Neural cell (in vitro differentiated cells): ENCODE measurements at regions not wholly inside any gene's neighbourhood (a gene's known extent, or its start where the extent isn't known, plus 50 kb on each side); places are given as distances from the start of the nearest gene placed in this dataset.

ENCODE experiments used
- H2AFZ ChIP-seq: fragments of 200-600, 300-800 bp; sonication (generic), shearing (Covaris generic); 2 replicates; pipeline ENCODE4 v1.6.0; 2014; ENCODE audit warnings: low read depth, mild to moderate bottlenecking, antibody characterized with exemption, low read length, moderate library complexity
- H3F3A ChIP-seq: fragments of 200-600 bp; shearing (Covaris generic); 2 replicates; pipeline ENCODE4 v1.6.1; 2016; ENCODE audit warnings: mild to moderate bottlenecking, moderate library complexity, mixed read lengths, antibody characterized with exemption, low read length; ENCODE audit not compliant: insufficient read depth, poor library complexity, severe bottlenecking
- H3K27ac ChIP-seq: fragments of 200-600, 300-800 bp; sonication (generic), shearing (Covaris generic); 2 replicates; pipeline ENCODE4 v1.5.1; 2014; ENCODE audit warnings: mild to moderate bottlenecking, low read length, moderate library complexity
- H3K27me3 ChIP-seq: fragments of 300-800, 200-600 bp; sonication (generic), shearing (Covaris generic); 2 replicates; pipeline ENCODE4 v1.6.0; 2014; ENCODE audit warnings: mild to moderate bottlenecking, low read depth, low read length, moderate library complexity; ENCODE audit not compliant: insufficient read depth
- H3K36me3 ChIP-seq: fragments of 300-800, 200-600 bp; sonication (generic), shearing (Covaris generic); 2 replicates; pipeline ENCODE4 v1.5.1; 2014; ENCODE audit warnings: mild to moderate bottlenecking, antibody characterized with exemption, low read length, moderate library complexity; ENCODE audit not compliant: insufficient read depth
- H3K4me2 ChIP-seq: fragments of 300-800, 200-600 bp; sonication (generic), shearing (Covaris generic); 2 replicates; pipeline ENCODE4 v1.6.0; 2014; ENCODE audit warnings: mild to moderate bottlenecking, low read length
- H3K4me3 ChIP-seq: fragments of 300-800, 200-600 bp; sonication (generic), shearing (Covaris generic); 2 replicates; pipeline ENCODE4 v1.5.1; 2014; ENCODE audit warnings: mild to moderate bottlenecking, low read length, moderate library complexity
- H3K79me2 ChIP-seq: fragments of 200-600 bp; shearing (Covaris generic); replicated peaks from 2 replicates; pipeline ENCODE4 v1.6.0; 2014; ENCODE audit warnings: mild to moderate bottlenecking, low read length, moderate library complexity; ENCODE audit not compliant: insufficient read depth
- H3K9ac ChIP-seq: fragments of 300-800, 200-600 bp; sonication (generic), shearing (Covaris generic); 2 replicates; pipeline ENCODE4 v1.6.1; 2016; ENCODE audit warnings: mild to moderate bottlenecking, low read length, mixed read lengths
- H3K9me2 ChIP-seq: fragments of 200-600 bp; shearing (Covaris generic); 2 replicates; pipeline ENCODE4 v1.6.1; 2016; ENCODE audit warnings: mild to moderate bottlenecking, low read length, mixed read lengths; ENCODE audit not compliant: insufficient read depth
- H3K9me3 ChIP-seq: fragments of 200-600, 300-800 bp; sonication (generic), shearing (Covaris generic); 2 replicates; pipeline ENCODE4 v1.6.1; 2016; ENCODE audit warnings: mild to moderate bottlenecking, mixed run types, low read length, moderate library complexity, mixed read lengths
- H4K20me1 ChIP-seq: fragments of 200-600 bp; shearing (Covaris generic); 2 replicates; pipeline ENCODE4 v1.6.1; 2016; ENCODE audit warnings: mild to moderate bottlenecking, mixed run types; ENCODE audit not compliant: insufficient read depth
- EP300 ChIP-seq: fragments of 450-650 bp; conservative IDR thresholded peaks from 2 replicates; pipeline ENCODE4 v1.6.1; 2014; ENCODE audit warnings: antibody characterized with exemption, mild to moderate bottlenecking, moderate library complexity; ENCODE audit not compliant: poor library complexity, severe bottlenecking
- EZH2 ChIP-seq: fragments of 200-600, 300-800 bp; shearing (Covaris generic), sonication (generic); IDR thresholded peaks from 2 replicates; pipeline ENCODE4 v1.6.1; 2014; ENCODE audit warnings: antibody characterized with exemption, low read length, borderline replicate concordance, mild to moderate bottlenecking; ENCODE audit not compliant: insufficient read depth, poor library complexity, severe bottlenecking
- MXI1 ChIP-seq: fragments of 450-650 bp; conservative IDR thresholded peaks from 2 replicates; pipeline ENCODE4 v1.6.1; 2014; ENCODE audit warnings: antibody characterized with exemption, mild to moderate bottlenecking; ENCODE audit not compliant: poor library complexity, severe bottlenecking
- POLR2AphosphoS5 ChIP-seq: IDR thresholded peaks from 2 replicates; pipeline ENCODE4 v1.6.1; 2012
- RAD21 ChIP-seq: fragments of 450-650 bp; conservative IDR thresholded peaks from 2 replicates; pipeline ENCODE4 v1.6.1; 2014; ENCODE audit warnings: antibody characterized with exemption, mild to moderate bottlenecking, moderate library complexity
- SMC3 ChIP-seq: fragments of 450-650 bp; conservative IDR thresholded peaks from 2 replicates; pipeline ENCODE4 v1.6.1; 2014; ENCODE audit warnings: antibody characterized with exemption, mild to moderate bottlenecking, moderate library complexity; ENCODE audit not compliant: poor library complexity
- TAF1 ChIP-seq: IDR thresholded peaks from 2 replicates; pipeline ENCODE4 v1.6.1; 2012; ENCODE audit warnings: low read depth
- TF ChIP-seq, protein P1 (sequence below): fragments of 450-650 bp; IDR thresholded peaks from 2 replicates; pipeline ENCODE4 v1.5.1; 2014; ENCODE audit warnings: antibody characterized with exemption, mild to moderate bottlenecking, moderate library complexity; ENCODE audit not compliant: poor library complexity, severe bottlenecking
- TF ChIP-seq, protein P2 (sequence below): IDR thresholded peaks from 2 replicates; pipeline ENCODE4 v1.6.1; 2012; ENCODE audit warnings: borderline replicate concordance

DNA sequence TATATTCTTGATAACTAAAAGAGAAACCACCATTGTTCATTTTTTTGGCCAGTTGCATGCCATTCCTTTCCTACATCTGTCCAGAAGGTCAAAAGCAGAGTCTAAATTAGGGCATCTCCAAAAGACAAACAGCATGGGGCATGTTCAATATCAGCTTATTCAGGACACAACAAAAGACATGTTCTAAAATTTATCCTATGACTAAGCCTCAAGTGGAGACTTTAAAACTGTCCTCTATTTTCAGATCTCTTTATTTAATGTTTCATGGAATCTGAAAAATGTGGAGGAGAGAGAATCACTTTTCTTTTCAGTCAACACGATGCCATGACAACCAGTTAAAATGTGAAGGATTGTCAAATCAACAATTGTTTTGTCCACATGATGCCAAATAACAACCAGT, 303.4 kb upstream of the PRMT6 start:
- TF ChIP-seq RAD21 (no peak), POLR2AphosphoS5 (peak; percentile 24)
- Histone ChIP-seq H3K9me3 (no peaks in the 10 kb centered on the region), H3K36me3 (no peaks in the 10 kb centered on the region), H3K4me3 (no peak overlapping the region), H4K20me1 (no peaks in the 10 kb centered on the region), H3K9me2 (no peaks in the 10 kb centered on the region), H3F3A (no peaks in the 10 kb centered on the region), H3K27me3 (no peaks in the 10 kb centered on the region), H3K79me2 (no peaks in the 10 kb centered on the region), H2AFZ (no peak overlapping the region), H3K9ac (no peak overlapping the region), H3K27ac (no peak overlapping the region), H3K4me2 (no peak overlapping the region)

DNA sequence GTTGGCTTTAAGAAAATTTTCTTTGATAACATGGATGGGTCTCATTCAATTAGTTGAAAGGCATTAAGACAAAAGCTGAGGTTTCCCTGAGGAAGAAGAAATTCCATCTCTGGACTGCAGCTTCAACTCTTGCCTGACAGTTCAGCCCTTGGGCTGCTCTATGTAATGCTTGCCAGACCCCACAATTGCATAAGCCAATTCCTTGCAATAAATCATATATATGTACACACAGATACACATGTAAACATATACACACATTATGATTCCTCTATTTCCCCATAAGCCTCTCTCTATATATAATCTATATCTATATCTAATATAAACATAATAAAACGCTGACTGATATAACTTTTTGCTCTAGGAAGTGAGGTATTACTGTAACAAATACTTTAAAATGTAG, 301.5 kb upstream of the PRMT6 start:
- no peak overlapping the region for H3K9ac ChIP-seq
- no peak overlapping the region for H3K4me2 ChIP-seq
- H3K27me3 ChIP-seq: no peaks in the 10 kb centered on the region
- H3K36me3 ChIP-seq: no peaks in the 10 kb centered on the region
- H3K79me2 ChIP-seq: no peaks in the 10 kb centered on the region
- H3K4me3 ChIP-seq: no peak overlapping the region
- no peak for TF ChIP-seq EP300
- TF ChIP-seq EZH2: no peak
- no peak for TF ChIP-seq TAF1
- TF ChIP-seq RAD21: no peak
- TF ChIP-seq, protein P1, sequence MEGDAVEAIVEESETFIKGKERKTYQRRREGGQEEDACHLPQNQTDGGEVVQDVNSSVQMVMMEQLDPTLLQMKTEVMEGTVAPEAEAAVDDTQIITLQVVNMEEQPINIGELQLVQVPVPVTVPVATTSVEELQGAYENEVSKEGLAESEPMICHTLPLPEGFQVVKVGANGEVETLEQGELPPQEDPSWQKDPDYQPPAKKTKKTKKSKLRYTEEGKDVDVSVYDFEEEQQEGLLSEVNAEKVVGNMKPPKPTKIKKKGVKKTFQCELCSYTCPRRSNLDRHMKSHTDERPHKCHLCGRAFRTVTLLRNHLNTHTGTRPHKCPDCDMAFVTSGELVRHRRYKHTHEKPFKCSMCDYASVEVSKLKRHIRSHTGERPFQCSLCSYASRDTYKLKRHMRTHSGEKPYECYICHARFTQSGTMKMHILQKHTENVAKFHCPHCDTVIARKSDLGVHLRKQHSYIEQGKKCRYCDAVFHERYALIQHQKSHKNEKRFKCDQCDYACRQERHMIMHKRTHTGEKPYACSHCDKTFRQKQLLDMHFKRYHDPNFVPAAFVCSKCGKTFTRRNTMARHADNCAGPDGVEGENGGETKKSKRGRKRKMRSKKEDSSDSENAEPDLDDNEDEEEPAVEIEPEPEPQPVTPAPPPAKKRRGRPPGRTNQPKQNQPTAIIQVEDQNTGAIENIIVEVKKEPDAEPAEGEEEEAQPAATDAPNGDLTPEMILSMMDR: no peak
- no peak for TF ChIP-seq SMC3
- no peak overlapping the region for H3K27ac ChIP-seq
- no peaks in the 10 kb centered on the region for H4K20me1 ChIP-seq
- H3K9me3 ChIP-seq: no peaks in the 10 kb centered on the region
- H2AFZ ChIP-seq: no peak overlapping the region
- H3F3A ChIP-seq: no peaks in the 10 kb centered on the region
- no peaks in the 10 kb centered on the region for H3K9me2 ChIP-seq

DNA sequence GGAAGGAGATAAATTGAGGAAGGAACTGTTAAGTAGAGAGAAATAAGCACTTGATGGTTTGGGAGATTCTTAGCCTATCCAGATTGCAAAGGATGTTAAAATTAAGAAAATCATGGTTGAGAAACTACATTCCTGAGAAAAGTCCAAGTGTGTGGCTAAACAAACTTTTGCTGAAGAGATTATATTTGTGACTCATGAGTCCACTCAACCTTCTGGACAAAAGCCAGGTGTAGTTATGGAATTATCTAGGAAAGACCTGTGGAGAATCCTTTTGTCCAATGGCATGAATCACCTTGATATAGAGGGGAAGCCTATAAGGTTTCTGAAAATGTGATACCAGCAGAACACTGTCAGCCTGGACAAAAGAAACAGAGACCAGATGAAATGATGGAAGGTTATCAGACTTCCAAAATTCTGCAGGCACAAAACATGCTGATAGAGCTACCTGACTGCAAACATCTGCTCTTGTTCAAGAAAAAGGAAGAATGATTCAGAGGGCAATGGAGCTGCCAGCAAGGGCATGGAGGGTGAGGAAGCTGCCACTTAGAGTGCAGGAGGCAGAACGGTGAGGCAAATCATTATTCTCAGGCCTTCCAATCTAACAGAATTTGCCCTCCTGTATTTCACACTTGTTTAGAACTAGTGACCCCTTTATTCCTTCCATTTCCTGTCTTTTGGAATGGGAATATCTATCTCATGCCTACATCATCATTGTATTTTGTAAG, 300.6 kb upstream of the PRMT6 start:
- H3K4me3 ChIP-seq: no peak overlapping the region
- H3K27ac ChIP-seq: no peak overlapping the region
- no peaks in the 10 kb centered on the region for H3K79me2 ChIP-seq
- H2AFZ ChIP-seq: no peak overlapping the region
- no peaks in the 10 kb centered on the region for H3K9me2 ChIP-seq
- no peaks in the 10 kb centered on the region for H3K9me3 ChIP-seq
- H3K4me2 ChIP-seq: no peak overlapping the region
- H3K27me3 ChIP-seq: no peaks in the 10 kb centered on the region
- H3K9ac ChIP-seq: no peak overlapping the region
- no peaks in the 10 kb centered on the region for H4K20me1 ChIP-seq
- no peaks in the 10 kb centered on the region for H3F3A ChIP-seq
- no peaks in the 10 kb centered on the region for H3K36me3 ChIP-seq
- no peak for TF ChIP-seq POLR2AphosphoS5
- TF ChIP-seq EP300: no peak
- TF ChIP-seq, protein P2, sequence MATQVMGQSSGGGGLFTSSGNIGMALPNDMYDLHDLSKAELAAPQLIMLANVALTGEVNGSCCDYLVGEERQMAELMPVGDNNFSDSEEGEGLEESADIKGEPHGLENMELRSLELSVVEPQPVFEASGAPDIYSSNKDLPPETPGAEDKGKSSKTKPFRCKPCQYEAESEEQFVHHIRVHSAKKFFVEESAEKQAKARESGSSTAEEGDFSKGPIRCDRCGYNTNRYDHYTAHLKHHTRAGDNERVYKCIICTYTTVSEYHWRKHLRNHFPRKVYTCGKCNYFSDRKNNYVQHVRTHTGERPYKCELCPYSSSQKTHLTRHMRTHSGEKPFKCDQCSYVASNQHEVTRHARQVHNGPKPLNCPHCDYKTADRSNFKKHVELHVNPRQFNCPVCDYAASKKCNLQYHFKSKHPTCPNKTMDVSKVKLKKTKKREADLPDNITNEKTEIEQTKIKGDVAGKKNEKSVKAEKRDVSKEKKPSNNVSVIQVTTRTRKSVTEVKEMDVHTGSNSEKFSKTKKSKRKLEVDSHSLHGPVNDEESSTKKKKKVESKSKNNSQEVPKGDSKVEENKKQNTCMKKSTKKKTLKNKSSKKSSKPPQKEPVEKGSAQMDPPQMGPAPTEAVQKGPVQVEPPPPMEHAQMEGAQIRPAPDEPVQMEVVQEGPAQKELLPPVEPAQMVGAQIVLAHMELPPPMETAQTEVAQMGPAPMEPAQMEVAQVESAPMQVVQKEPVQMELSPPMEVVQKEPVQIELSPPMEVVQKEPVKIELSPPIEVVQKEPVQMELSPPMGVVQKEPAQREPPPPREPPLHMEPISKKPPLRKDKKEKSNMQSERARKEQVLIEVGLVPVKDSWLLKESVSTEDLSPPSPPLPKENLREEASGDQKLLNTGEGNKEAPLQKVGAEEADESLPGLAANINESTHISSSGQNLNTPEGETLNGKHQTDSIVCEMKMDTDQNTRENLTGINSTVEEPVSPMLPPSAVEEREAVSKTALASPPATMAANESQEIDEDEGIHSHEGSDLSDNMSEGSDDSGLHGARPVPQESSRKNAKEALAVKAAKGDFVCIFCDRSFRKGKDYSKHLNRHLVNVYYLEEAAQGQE: no peak
- no peak for TF ChIP-seq TAF1
- no peak for TF ChIP-seq MXI1
- no peak for TF ChIP-seq RAD21
- TF ChIP-seq EZH2: no peak
- TF ChIP-seq, protein P1: no peak
- no peak for TF ChIP-seq SMC3
